HFFc6 (cell line): ENCODE measurements at regions not wholly inside any gene's neighbourhood (a gene's known extent, or its start where the extent isn't known, plus 50 kb on each side); places are given as distances from the start of the nearest gene placed in this dataset.

Source experiments
- DNase-seq: peaks from one replicate; pipeline ENCODE4 v3.0.0-alpha.2; 2018
- H3K27ac Mint-ChIP-seq: 2 replicates; pipeline ENCODE4 v1.8.0; 2020; ENCODE audit warnings: mild to moderate bottlenecking, mixed read lengths
- H3K27me3 Mint-ChIP-seq: 2 replicates; pipeline ENCODE4 v1.8.0; 2021; ENCODE audit warnings: mild to moderate bottlenecking, moderate library complexity, mixed read lengths; ENCODE audit not compliant: insufficient read depth
- H3K36me3 Mint-ChIP-seq: 2 replicates; pipeline ENCODE4 v1.8.0; 2021; ENCODE audit warnings: low read depth, mixed read lengths
- H3K4me1 Mint-ChIP-seq: 2 replicates; pipeline ENCODE4 v1.8.0; 2020; ENCODE audit warnings: low read depth, mixed read lengths
- H3K4me3 Mint-ChIP-seq: 2 replicates; pipeline ENCODE4 v1.8.0; 2020; ENCODE audit warnings: mild to moderate bottlenecking, moderate library complexity, mixed read lengths
- H3K9me3 Mint-ChIP-seq: 2 replicates; pipeline ENCODE4 v1.8.0; 2020; ENCODE audit warnings: mild to moderate bottlenecking, mixed read lengths
- TF ChIP-seq, protein P1 (sequence below): fragments of 200-600 bp; sonication (generic); IDR thresholded peaks from 2 replicates; pipeline ENCODE4 v1.5.0; 2021; ENCODE audit warnings: antibody characterized with exemption, mild to moderate bottlenecking

- Mint-ChIP-seq H3K9me3 (no peaks in the 10 kb centered on the region), H3K27me3 (no peaks in the 10 kb centered on the region; the same call in none of the 2 replicates), H3K36me3 (no peaks in the 10 kb centered on the region; the same call in 1 of the 2 replicates), H3K4me1 (peaks cover 21% of the 10 kb centered on the region), H3K27ac (no peak overlapping the region), H3K4me3 (no peak overlapping the region)
- DNase-seq, result no peak
- TF ChIP-seq, protein P1, sequence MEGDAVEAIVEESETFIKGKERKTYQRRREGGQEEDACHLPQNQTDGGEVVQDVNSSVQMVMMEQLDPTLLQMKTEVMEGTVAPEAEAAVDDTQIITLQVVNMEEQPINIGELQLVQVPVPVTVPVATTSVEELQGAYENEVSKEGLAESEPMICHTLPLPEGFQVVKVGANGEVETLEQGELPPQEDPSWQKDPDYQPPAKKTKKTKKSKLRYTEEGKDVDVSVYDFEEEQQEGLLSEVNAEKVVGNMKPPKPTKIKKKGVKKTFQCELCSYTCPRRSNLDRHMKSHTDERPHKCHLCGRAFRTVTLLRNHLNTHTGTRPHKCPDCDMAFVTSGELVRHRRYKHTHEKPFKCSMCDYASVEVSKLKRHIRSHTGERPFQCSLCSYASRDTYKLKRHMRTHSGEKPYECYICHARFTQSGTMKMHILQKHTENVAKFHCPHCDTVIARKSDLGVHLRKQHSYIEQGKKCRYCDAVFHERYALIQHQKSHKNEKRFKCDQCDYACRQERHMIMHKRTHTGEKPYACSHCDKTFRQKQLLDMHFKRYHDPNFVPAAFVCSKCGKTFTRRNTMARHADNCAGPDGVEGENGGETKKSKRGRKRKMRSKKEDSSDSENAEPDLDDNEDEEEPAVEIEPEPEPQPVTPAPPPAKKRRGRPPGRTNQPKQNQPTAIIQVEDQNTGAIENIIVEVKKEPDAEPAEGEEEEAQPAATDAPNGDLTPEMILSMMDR, result no peak
These were observed 103.1 kb upstream of the NAA20 start for GRCh38 chr20:19913927-19914614.

- H3K9me3 Mint-ChIP-seq, result no peaks in the 10 kb centered on the region
- peaks cover 21% of the 10 kb centered on the region for H3K4me1 Mint-ChIP-seq
- H3K27me3 Mint-ChIP-seq, result no peaks in the 10 kb centered on the region; the same call in none of the 2 replicates
- H3K4me3 Mint-ChIP-seq, result no peak overlapping the region
- TF ChIP-seq, protein P1, result no peak
- no peak overlapping the region for H3K27ac Mint-ChIP-seq
- DNase-seq, result no peak
- no peaks in the 10 kb centered on the region; the same call in 1 of the 2 replicates for H3K36me3 Mint-ChIP-seq
These were observed 101.9 kb upstream of the NAA20 start for GRCh38 chr20:19915111-19915798.

DNA sequence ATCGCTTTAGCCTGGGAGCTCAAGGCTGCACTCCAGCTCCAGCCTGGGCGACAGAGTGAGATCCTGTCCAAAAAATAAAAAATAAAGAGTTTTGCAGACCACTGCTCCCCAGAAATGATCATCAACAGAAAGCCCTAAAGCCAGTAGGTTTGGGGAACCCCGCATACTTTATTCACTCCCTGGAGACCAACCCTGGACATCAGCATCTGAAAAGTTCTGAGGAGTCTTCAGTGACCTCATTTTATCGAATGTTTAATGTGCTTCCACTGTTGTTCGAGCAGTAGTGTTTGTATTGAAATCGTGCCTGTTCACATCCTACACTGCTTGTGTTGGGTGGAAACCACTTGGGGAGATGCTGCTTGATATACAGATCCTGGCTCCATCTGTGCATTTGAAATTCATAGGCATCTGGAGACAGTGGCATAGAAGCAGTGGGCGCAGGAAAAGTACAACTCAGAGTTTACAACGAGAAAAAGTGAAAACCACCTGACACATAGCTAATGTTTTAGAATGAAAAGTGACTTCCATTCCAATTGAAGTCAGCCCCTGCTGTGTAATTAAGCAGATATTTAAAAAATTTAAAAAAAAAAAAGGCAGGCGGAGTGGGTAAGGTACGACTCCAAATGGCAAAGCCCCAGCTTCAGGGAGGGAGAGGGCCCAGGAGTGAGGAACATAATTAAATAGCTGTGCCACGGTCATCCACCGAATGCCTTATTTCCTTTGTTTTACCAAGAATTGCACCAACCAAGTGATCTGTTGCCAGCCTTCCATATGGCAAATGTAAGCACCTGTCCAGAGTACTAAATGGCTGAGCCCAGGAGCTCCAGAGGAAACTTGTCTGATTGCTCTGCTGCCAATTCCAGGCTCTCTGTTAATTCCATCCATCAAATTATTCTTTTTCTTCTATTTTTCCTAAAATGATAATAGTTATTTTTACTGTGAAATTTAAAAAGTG, 100.4 kb upstream of the NAA20 start:
- H3K27ac Mint-ChIP-seq, result no peak overlapping the region
- no peak overlapping the region for H3K4me3 Mint-ChIP-seq
- H3K36me3 Mint-ChIP-seq, result 0 out of 2 replicates have a peak, but pooled peaks cover 6% of the 10 kb centered on the region
- H3K4me1 Mint-ChIP-seq, result peaks cover 21% of the 10 kb centered on the region
- TF ChIP-seq, protein P1, result no peak
- H3K27me3 Mint-ChIP-seq, result no peaks in the 10 kb centered on the region; the same call in none of the 2 replicates
- no peak for DNase-seq
- H3K9me3 Mint-ChIP-seq, result no peaks in the 10 kb centered on the region

DNA sequence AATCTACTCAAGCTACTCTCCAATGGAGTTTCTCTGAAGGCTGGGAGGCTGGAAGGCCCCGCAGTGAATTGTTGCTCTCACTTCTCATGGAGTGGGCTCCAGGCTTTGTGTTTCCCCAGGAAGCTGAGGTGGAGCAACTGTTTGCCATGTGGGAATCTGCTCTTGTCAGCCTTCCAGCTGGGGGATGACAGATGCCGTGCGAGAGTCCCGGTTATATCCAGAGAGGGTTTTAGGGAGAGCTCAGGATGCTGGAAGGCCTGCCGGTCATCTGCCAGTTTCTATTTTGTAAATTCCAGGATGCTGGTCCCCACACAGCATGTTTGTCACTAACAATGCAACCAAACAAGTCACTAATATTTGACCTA, 98.2 kb upstream of the NAA20 start:
- H3K36me3 Mint-ChIP-seq, result 0 out of 2 replicates have a peak, but pooled peaks cover 6% of the 10 kb centered on the region
- H3K27me3 Mint-ChIP-seq, result no peaks in the 10 kb centered on the region; the same call in none of the 2 replicates
- no peak for DNase-seq
- no peak overlapping the region for H3K27ac Mint-ChIP-seq
- TF ChIP-seq, protein P1, result no peak
- H3K9me3 Mint-ChIP-seq, result no peaks in the 10 kb centered on the region
- peaks cover 20% of the 10 kb centered on the region for H3K4me1 Mint-ChIP-seq
- H3K4me3 Mint-ChIP-seq, result no peak overlapping the region

DNA sequence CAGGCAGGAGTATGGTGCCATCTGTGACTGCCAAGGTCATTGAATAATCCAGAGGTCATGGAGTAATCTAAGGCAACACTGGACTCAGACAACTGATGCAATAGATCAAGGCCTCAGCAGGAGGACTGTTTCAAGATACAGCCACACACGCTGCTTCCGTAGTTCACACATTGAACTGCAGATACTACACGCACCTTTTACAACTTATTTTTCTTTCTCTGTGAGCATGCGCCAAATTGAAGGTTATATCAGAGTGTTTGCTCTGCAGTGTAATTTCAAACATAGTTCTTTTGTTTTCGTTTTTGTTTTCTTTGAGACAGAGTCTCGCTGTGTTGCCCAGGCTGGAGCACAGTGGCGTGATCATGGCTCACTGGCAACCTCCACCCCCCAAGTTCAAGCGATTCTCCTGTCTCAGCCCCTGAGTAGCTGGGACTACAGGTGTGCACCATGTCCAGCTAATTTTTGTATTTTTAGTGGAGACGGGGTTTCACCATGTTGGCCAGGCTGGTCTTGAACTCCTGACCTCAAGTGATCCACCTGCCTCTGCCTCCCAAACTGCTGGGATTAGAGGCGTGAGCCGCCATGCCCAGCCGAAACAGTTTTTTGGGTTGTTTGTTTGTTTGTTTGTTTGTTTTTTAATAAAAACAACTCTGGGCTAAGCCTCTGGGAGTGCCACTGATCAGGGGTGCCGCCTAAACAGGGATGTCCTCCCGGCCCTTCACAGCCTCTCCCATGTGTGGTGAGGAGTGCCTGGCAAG, 96.6 kb upstream of the NAA20 start:
- no peak for DNase-seq
- Mint-ChIP-seq H3K36me3 (0 out of 2 replicates have a peak, but pooled peaks cover 6% of the 10 kb centered on the region), H3K9me3 (no peaks in the 10 kb centered on the region), H3K4me1 (peaks cover 4% of the 10 kb centered on the region; the same call in 1 of the 2 replicates), H3K27me3 (no peaks in the 10 kb centered on the region; the same call in none of the 2 replicates), H3K4me3 (no peak overlapping the region), H3K27ac (no peak overlapping the region)
- TF ChIP-seq, protein P1, result no peak
